MG63 (cell line): ENCODE measurements at regions not wholly inside any gene's neighbourhood (a gene's known extent, or its start where the extent isn't known, plus 50 kb on each side); places are given as distances from the start of the nearest gene placed in this dataset.
A peak's percentile ranks its signal among the peaks of the same experiment; 100 is the strongest.
"Not testable (repeated sequence)": the region's sequence is repeated elsewhere in the genome, so short reads cannot be mapped to it uniquely, and the experiment has no call there.

Experiments
- DNase-seq: peaks from one replicate; pipeline ENCODE4 v3.0.0-alpha.2; 2020
- H3K27me3 ChIP-seq: fragments of 250-450 bp; sonication (Bioruptor Pico); 2 replicates; pipeline ENCODE4 v1.5.1; 2020; ENCODE audit warnings: mild to moderate bottlenecking, moderate library complexity
- H3K36me3 ChIP-seq: fragments of 250-450 bp; sonication (Bioruptor Pico); 2 replicates; pipeline ENCODE4 v1.5.1; 2020; ENCODE audit warnings: mild to moderate bottlenecking, moderate library complexity
- H3K4me3 ChIP-seq: fragments of 250-450 bp; sonication (Bioruptor Pico); 2 replicates; pipeline ENCODE4 v1.5.1; 2020; ENCODE audit warnings: mild to moderate bottlenecking, moderate library complexity
- H3K9me3 ChIP-seq: fragments of 250-450 bp; sonication (Bioruptor Pico); 2 replicates; pipeline ENCODE4 v1.5.1; 2020; ENCODE audit warnings: mild to moderate bottlenecking, moderate library complexity

DNA sequence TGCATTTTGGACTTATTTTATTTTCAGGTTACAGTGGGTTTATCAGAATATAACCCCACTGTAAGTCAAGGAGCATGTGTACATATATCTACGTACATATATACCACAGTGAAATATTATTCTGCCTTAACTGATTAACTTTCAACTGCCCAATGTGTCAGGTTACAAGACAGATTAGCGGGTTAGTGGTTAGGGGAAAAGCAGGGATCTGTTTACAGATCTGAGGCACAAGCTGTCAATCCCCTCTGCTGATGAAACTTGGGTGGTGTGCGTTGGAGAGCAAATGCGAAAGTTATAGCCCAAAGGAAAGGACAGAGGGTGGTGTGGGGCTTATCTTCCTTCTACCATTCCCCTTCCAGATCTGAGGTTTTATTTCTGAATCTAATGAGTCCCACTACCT lies 238.2 kb upstream of the KCNK2 start:
- no peak overlapping the region for H3K4me3 ChIP-seq

DNA sequence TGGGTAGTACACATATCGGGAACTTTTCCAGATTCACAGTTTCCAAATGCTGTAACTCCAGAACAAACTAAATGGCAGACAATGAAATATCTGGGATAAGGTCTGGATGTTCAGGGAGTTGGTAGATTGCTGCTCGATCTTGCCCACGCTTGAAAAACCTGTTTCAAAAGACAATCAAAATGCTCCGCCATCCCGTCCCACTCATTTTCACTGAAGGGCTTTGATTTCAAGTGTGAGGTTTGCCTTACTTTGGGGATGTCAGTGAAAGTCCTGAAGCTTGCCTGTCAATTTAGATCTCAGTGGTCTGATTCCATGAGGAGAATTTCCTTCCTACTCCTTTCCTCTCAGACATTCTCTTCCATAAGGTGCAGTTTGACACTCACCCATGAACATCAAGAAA lies 236.3 kb upstream of the KCNK2 start:
- H3K27me3 ChIP-seq: no peaks in the 10 kb centered on the region
- DNase-seq: no peak
- 0 out of 2 replicates have a peak, but pooled peaks cover 4% of the 10 kb centered on the region for H3K9me3 ChIP-seq
- H3K36me3 ChIP-seq: no peaks in the 10 kb centered on the region
- H3K4me3 ChIP-seq: no peak overlapping the region

More for the DNA sequence above, 238.2 kb upstream of the KCNK2 start:
- H3K36me3 ChIP-seq: no peaks in the 10 kb centered on the region
- no peaks in the 10 kb centered on the region for H3K9me3 ChIP-seq
- no peak for DNase-seq
- H3K27me3 ChIP-seq: no peaks in the 10 kb centered on the region

DNA sequence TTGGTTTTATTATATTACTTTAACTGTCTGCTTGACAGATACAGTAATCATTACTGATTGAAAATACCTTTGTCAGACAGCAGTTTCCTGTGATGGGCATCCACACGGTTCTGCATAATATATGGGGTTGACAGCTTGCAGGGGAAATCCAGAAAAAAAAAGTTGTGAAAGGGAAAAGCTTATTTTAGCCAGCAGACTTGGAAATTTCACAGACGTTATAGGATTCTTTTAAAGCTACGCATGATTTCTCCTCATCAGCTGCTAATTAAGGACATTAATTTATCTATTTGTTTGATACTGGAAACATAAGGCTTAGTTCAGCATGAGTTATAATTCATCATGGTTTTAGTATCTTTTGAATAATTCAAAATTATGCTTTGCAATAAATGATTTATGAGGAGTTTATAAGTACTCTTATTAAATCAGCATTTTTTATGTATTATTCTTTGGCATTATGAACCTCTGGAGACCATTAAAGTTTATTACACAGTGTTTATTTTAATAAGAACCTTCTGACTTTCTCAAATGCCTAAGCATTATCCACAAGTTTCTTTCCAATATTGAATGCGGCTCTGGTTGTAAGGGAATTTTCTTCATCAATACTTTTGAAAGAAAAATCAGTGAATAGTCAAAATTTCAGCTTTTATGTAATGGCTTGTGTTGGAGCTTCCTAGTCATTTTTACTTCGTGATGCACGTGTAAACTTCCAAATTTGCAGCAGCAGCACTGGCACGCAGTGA lies 235.3 kb upstream of the KCNK2 start:
- no peaks in the 10 kb centered on the region for H3K27me3 ChIP-seq
- no peaks in the 10 kb centered on the region for H3K36me3 ChIP-seq
- H3K4me3 ChIP-seq: no peak overlapping the region
- 0 out of 2 replicates have a peak, but pooled peaks cover 4% of the 10 kb centered on the region for H3K9me3 ChIP-seq
- no peak for DNase-seq

DNA sequence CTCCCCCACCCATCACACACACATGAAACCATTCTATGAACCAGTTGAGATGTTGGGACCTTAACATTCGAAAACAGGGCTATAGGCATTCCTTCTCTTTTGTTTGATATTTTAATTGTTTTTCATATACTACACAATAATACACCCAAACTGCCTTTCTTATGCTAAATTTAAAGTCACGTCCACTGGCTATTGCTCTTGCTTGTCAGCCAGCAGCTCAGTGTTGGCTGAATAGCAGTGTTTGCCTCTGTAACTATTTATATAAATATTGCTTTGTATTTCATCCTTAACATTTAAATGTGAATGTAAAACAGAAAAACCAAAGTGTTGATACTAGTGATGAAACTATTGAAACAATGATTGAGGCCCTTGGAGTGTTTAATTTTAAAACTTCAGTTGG lies 234.4 kb upstream of the KCNK2 start:
- Histone ChIP-seq H3K9me3 (0 out of 2 replicates have a peak, but pooled peaks cover 4% of the 10 kb centered on the region), H3K4me3 (no peak overlapping the region), H3K27me3 (no peaks in the 10 kb centered on the region), H3K36me3 (no peaks in the 10 kb centered on the region)
- DNase-seq: no peak

DNA sequence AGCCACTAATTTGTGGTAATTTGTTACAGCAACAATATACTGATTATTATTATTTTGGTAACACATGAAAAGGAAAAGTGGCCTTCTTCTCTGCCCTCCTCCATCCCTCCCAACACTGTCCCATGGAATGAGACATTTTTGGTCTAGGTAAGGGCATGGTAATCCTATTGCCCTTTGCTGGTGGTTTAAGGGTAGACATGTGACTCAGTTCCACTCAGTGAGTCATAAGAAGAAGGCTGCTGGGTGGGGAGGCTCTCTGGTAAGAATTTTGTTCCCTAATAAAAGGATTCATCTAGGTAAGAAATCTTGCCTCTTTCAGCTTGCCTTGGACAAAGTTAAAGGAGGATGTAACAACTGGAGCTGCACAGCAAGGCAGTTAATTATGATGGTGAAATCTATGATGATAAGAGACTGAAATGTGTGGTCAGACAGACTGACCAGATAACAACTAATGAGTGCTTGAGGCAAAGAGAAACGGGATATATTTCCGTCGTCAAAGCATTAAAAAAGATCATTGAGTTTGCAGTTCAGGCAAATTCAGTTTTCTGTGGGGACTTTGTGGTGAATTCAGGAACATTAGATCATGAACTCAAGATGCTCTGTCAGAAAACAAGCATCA lies 232.0 kb upstream of the KCNK2 start:
- H3K27me3 ChIP-seq: no peaks in the 10 kb centered on the region
- no peaks in the 10 kb centered on the region for H3K36me3 ChIP-seq
- DNase-seq: no peak
- no peak overlapping the region for H3K4me3 ChIP-seq
- H3K9me3 ChIP-seq: 0 out of 2 replicates have a peak, but pooled peaks cover 4% of the 10 kb centered on the region

DNA sequence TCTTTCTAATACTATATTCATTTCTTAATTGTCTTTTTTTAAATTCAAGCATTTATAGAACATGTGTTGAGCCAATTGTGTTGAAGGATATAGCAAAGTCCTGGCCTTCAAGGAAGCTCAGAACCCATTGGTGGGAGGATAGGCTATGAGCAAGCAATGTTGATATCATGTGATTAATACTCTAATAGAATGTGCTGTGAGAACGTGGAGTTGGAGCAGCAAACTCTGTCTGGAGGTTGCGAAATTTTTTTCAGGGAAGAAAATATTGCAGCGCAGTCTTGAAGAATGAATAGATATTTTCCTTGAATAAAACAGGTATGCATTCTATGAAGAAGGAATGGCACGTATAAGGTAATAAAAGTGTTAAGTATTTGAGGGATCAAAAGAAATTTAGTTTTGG lies 229.2 kb upstream of the KCNK2 start:
- DNase-seq: no peak
- no peaks in the 10 kb centered on the region for H3K27me3 ChIP-seq
- H3K9me3 ChIP-seq: 0 out of 2 replicates have a peak, but pooled peaks cover 4% of the 10 kb centered on the region
- H3K36me3 ChIP-seq: no peaks in the 10 kb centered on the region
- H3K4me3 ChIP-seq: no peak overlapping the region

DNA sequence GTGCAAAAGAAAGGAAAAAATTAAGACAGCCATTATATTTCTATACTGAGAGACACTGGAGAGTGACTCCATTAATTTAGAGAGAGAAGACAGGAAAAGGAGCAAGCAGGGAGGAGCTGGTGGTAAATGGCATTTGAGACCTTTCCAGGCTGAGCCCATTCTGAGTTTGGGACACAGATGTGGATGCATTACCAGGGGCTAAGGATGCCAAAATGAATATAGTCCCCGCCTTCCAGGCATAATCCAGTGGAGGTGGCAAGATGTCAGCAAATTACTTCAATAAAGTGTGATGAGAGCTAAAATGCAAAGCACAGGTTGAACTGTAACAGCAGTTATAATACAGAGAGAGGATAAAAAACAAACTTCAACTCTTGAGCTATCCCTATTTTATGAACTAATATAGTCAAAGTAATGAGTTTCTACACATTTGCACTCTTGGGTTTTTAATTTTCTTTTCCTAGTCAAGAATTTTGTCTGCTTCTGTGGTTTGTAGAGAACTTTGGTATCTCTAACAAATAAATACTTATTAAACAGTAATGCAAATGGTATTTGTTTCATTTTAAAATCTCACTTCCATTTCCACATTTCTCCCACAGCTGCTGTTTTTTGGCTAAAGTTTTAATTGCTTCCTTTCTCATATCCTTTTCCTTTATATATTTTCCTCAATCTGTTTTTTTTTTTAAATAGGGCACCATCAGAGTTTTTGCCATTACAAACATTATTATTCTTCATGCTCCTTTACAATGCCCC lies 228.2 kb upstream of the KCNK2 start:
- DNase-seq: no peak
- Histone ChIP-seq H3K4me3 (no peak overlapping the region), H3K9me3 (0 out of 2 replicates have a peak, but pooled peaks cover 4% of the 10 kb centered on the region), H3K36me3 (no peaks in the 10 kb centered on the region), H3K27me3 (no peaks in the 10 kb centered on the region)

DNA sequence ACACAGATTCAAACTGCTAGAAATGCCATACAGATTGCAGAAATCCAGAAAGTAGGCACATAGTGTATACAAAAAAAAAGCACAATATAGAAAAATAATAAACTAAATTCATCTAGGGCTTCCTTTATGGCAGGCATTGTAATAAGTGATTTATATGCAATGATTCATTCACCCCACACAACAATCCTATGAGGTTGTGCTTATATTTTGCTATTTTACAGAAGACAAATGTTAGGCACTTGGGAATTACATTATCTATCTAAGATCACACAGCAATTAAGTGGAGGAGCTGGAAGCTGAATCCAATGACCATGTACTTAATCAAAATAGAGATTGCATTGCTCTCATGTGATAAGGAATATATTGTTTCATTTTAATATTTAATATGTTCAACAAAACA lies 225.7 kb upstream of the KCNK2 start:
- no peaks in the 10 kb centered on the region for H3K27me3 ChIP-seq
- H3K36me3 ChIP-seq: no peaks in the 10 kb centered on the region
- no peaks in the 10 kb centered on the region for H3K9me3 ChIP-seq
- no peak overlapping the region for H3K4me3 ChIP-seq
- DNase-seq: no peak

DNA sequence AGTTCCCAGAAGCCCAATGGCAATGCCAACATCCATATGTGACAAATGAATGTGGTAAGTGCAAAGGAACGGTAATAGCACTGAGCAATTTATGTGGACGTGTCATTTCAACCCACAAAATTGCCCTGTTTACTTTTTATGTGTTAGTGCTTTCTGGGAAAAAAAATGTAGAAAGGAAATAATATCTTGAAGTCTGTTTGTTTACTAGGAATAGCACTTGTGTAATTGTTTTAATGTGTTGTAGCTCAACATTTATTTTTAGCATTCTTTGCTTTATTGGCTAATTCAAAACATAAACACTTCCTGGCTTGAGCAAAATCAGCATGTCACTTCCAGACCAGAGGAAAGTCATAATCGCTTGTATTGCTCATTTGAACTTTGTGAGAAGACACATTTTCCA lies 224.8 kb upstream of the KCNK2 start:
- Histone ChIP-seq H3K4me3 (no peak overlapping the region), H3K36me3 (no peaks in the 10 kb centered on the region), H3K27me3 (no peaks in the 10 kb centered on the region), H3K9me3 (no peaks in the 10 kb centered on the region)
- DNase-seq: peak; percentile 21

DNA sequence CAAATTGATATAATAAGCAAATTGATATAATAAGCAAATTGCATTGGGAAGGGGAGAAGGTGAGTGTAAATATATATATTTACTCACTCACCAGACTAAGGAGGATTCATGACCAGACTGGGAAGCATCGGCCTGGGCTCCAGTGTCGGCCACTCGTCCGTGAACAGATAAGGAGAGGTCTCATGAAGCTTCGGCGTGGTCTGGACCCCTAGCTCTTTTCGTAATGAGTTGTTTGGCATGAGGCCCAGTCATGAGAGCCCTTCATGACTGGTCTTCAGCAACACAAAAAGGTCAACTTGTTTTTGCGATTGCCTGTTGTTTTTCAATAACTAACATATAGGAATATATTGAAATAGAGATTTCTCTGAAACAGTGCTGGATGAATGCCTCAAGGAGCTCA lies 222.9 kb upstream of the KCNK2 start:
- no peaks in the 10 kb centered on the region for H3K36me3 ChIP-seq
- DNase-seq: no peak
- H3K27me3 ChIP-seq: no peaks in the 10 kb centered on the region
- peaks cover 6% of the 10 kb centered on the region for H3K9me3 ChIP-seq
- H3K4me3 ChIP-seq: no peak overlapping the region

DNA sequence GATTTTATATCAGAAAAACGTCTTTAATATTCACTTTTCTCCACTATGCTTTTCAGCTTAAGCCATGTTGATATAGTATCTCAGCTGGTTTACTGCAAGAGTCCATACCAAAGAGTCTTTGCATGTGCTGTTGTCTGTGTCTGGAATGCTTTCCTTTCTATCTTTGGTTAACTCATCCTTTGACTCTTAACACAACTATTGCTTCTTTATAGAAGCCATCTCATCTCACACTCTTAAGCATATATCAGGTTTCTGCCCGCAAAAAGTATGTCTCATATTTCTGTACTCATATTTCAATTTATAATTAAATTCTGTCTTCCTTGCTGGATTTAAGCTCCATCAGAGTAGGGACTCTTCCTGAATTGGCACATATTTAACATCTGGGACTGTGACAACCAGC lies 220.9 kb upstream of the KCNK2 start:
- Histone ChIP-seq H3K4me3 (no peak overlapping the region), H3K36me3 (no peaks in the 10 kb centered on the region)
- no peak for DNase-seq

DNA sequence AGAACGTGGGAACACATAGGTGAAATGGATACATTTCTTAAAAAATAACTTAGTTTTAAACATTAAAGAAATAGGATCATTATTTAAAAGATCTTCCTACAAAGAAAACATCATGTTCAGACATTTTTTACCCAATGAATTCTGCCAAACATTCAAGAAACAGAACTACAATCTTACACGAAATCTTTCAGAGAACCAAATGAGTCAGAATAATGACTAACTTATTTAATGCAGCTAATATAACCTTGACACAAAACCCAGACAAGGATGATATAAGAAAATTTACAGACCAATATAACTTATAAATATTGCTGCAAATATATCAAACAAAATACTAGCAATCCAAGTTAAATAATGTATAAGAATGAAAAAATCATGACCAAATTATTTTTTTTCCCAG lies 220.1 kb upstream of the KCNK2 start:
- no peaks in the 10 kb centered on the region for H3K27me3 ChIP-seq
- no peaks in the 10 kb centered on the region for H3K36me3 ChIP-seq
- no peak for DNase-seq
- H3K9me3 ChIP-seq: peaks cover 7% of the 10 kb centered on the region
- no peak overlapping the region for H3K4me3 ChIP-seq

More for the DNA sequence above, 220.9 kb upstream of the KCNK2 start:
- H3K27me3 ChIP-seq: no peaks in the 10 kb centered on the region
- peaks cover 7% of the 10 kb centered on the region for H3K9me3 ChIP-seq

DNA sequence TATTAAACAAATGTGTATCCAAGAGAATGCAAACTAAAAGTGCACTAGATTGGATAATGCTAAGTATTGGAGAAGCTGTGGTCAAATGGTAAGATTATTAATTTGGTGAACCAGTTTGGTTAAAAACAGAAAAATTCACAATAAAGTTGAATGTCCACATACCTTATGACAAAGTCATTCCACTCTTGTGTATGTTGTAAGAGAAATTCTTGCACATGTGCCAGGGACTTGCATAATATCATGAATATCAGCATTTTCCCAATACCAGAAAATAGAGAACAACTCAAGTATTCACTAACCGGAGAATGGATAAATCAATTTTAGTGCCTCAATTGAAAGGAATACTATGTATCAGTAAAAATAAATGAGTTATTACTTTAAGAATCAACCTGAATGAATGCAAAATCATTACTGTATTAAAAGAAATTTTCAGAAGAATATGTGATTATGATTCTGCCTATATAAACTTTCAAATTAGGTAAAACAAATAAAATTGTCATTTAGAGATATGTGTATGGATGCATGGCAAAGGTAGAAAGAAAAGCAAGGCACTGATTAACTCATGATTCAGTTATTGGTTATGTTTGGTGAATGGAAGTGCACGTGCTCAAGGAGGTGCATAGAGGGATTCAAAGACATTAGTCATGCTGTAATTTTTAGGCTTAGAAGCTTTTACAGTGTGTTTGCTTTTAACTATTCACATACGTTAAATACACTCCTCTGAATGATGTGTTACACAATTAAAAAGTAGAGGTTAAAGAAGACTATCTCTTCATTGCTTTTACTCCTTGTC lies 217.4 kb upstream of the KCNK2 start:
- Histone ChIP-seq H3K4me3 (no peak overlapping the region), H3K9me3 (peaks cover 7% of the 10 kb centered on the region), H3K36me3 (no peaks in the 10 kb centered on the region), H3K27me3 (no peaks in the 10 kb centered on the region)
- DNase-seq: no peak

DNA sequence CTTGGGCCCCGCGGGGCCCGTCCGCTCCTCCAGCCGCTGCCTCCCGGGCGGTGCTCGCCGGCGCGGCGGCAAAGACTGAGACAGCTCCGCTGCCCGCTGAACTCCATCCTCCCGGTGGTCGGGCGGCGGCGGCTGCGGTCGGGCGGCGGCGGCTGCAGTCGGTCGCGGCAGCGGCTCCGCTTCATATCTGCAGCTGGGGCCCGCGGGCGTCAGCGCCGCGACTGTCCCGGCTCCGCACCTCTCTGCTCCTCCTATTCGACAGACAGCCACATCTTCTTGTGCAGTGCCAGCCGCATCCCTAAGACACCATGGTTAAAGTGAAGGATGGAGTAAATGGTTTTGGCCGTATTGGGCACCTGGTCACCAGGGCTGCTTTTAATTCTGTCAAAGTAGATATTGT lies 212.1 kb upstream of the KCNK2 start:
- not testable (repeated sequence) for H3K27me3 ChIP-seq, H3K4me3 ChIP-seq, DNase-seq, H3K9me3 ChIP-seq, H3K36me3 ChIP-seq

DNA sequence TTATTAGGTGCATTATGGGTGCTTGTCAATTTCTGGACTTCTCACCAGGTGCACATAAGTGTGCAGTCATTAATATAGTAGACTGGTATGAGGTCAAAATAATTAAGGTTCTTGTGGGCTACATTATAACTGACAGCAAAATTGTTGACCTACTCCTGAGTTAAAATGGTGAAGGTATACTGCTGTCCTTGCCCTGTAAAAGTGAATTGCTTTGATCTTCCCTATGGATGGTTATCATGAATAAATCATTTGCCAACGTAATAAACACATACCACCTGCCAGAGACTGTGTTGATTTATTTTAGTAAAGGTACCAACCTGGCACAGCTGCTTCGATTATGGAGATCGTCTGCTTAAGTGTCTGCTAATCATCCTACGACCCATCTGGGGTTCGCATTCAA lies 201.6 kb upstream of the KCNK2 start:
- H3K36me3 ChIP-seq: no peaks in the 10 kb centered on the region
- H3K27me3 ChIP-seq: no peaks in the 10 kb centered on the region
- no peak overlapping the region for H3K4me3 ChIP-seq
- DNase-seq: no peak
- H3K9me3 ChIP-seq: 0 out of 2 replicates have a peak, but pooled peaks cover 2% of the 10 kb centered on the region

DNA sequence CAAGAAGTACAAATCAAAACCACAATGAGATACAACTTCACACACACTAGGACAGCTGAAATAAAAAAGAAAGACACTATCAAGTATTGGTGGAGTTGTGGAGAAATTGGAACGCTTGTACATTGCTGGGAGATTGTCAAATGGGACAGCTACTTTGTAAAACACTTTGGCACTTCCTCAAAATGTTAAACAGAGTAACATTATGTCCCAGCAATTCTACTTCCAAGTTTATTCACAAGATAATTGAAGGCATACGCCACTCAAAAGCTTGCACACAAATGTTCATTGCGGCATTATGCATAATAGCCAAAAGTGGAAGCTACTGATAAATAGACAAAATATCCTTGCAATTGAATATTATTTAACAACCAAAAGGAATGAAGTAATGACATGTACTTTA lies 199.9 kb upstream of the KCNK2 start:
- H3K4me3 ChIP-seq: no peak overlapping the region
- no peaks in the 10 kb centered on the region for H3K36me3 ChIP-seq
- H3K9me3 ChIP-seq: 0 out of 2 replicates have a peak, but pooled peaks cover 2% of the 10 kb centered on the region
- no peaks in the 10 kb centered on the region for H3K27me3 ChIP-seq
- DNase-seq: no peak
